Neutrophil (primary cell): ENCODE measurements at regions not wholly inside any gene's neighbourhood (a gene's known extent, or its start where the extent isn't known, plus 50 kb on each side); places are given as distances from the start of the nearest gene placed in this dataset.
"Not testable (repeated sequence)": the region's sequence is repeated elsewhere in the genome, so short reads cannot be mapped to it uniquely, and the experiment has no call there.

ENCODE experiments used
- H3K27ac ChIP-seq: fragments of 200-600 bp; sonication (generic); 2 replicates; pipeline ENCODE4 v1.5.1; 2016; ENCODE audit warnings: mild to moderate bottlenecking, moderate library complexity
- H3K27me3 ChIP-seq: fragments of 200-600 bp; sonication (generic); 2 replicates; pipeline ENCODE4 v1.6.0; 2016; ENCODE audit warnings: mild to moderate bottlenecking
- H3K36me3 ChIP-seq: fragments of 200-600 bp; sonication (generic); 2 replicates; pipeline ENCODE4 v1.5.1; 2017
- H3K4me1 ChIP-seq, 2 experiments: fragments of 200-600 bp in 1 of 2; sonication (generic) in 1 of 2; 1 replicate in 1 of 2; 2 replicates in 1 of 2; pipeline versions ENCODE4 v1.5.1 to v1.6.1; 2013 to 2016; ENCODE audit warnings: low read depth in 1 of 2, low read length in 1 of 2, mild to moderate bottlenecking in 1 of 2, moderate library complexity in 1 of 2; ENCODE audit not compliant: control insufficient read depth in 1 of 2, insufficient read depth in 1 of 2
- H3K4me3 ChIP-seq, 2 experiments: fragments of 200-600 bp in 1 of 2; sonication (generic) in 1 of 2; 1 replicate in 1 of 2; 2 replicates in 1 of 2; pipeline ENCODE4 v1.5.1; 2013 to 2016; ENCODE audit warnings: low read depth in 1 of 2, low read length in 1 of 2, mild to moderate bottlenecking in 1 of 2, moderate library complexity in 1 of 2
- H3K9me3 ChIP-seq: fragments of 200-600 bp; sonication (generic); 2 replicates; pipeline ENCODE4 v1.5.1; 2016
- CTCF ChIP-seq: fragments of 200-600 bp; sonication (generic); IDR thresholded peaks from 2 replicates; pipeline ENCODE4 v1.5.1; 2016; ENCODE audit warnings: antibody characterized with exemption

GRCh38 chr21:27550287-27550686 is 583.4 kb upstream of the ADAMTS5 start:
- H3K9me3 ChIP-seq = no peaks in the 10 kb centered on the region
- no peaks in the 10 kb centered on the region for H3K36me3 ChIP-seq
- no peaks in the 10 kb centered on the region for H3K27me3 ChIP-seq
- H3K4me3 ChIP-seq = no peak overlapping the region
- H3K4me1 ChIP-seq = no peaks in the 10 kb centered on the region
- no peak for TF ChIP-seq CTCF
- no peak overlapping the region for H3K27ac ChIP-seq

GRCh38 chr21:27548486-27548885 is 581.6 kb upstream of the ADAMTS5 start:
- no peak for TF ChIP-seq CTCF
- H3K4me3 ChIP-seq = no peak overlapping the region
- H3K36me3 ChIP-seq = no peaks in the 10 kb centered on the region
- H3K27me3 ChIP-seq = no peaks in the 10 kb centered on the region
- no peak overlapping the region for H3K27ac ChIP-seq
- no peaks in the 10 kb centered on the region for H3K9me3 ChIP-seq
- H3K4me1 ChIP-seq = no peaks in the 10 kb centered on the region

GRCh38 chr21:27545754-27546349 is 579.0 kb upstream of the ADAMTS5 start:
- TF ChIP-seq CTCF = no peak
- no peak overlapping the region for H3K27ac ChIP-seq
- H3K4me3 ChIP-seq = no peak overlapping the region
- H3K36me3 ChIP-seq = no peaks in the 10 kb centered on the region
- no peaks in the 10 kb centered on the region for H3K27me3 ChIP-seq
- no peaks in the 10 kb centered on the region for H3K4me1 ChIP-seq
- no peaks in the 10 kb centered on the region for H3K9me3 ChIP-seq

GRCh38 chr21:27542126-27542525 is 575.2 kb upstream of the ADAMTS5 start:
- not testable (repeated sequence) for H3K27me3 ChIP-seq, H3K9me3 ChIP-seq, H3K4me1 ChIP-seq, H3K4me3 ChIP-seq, H3K36me3 ChIP-seq, H3K27ac ChIP-seq

GRCh38 chr21:27536319-27536718 is 569.4 kb upstream of the ADAMTS5 start:
- Histone ChIP-seq H3K9me3 (no peaks in the 10 kb centered on the region), H3K27ac (no peak overlapping the region), H3K36me3 (no peaks in the 10 kb centered on the region), H3K4me1 (no peaks in the 10 kb centered on the region), H3K4me3 (no peak overlapping the region), H3K27me3 (no peaks in the 10 kb centered on the region)
- no peak for TF ChIP-seq CTCF

GRCh38 chr21:27535188-27535587 is 568.3 kb upstream of the ADAMTS5 start:
- Histone ChIP-seq H3K36me3 (no peaks in the 10 kb centered on the region), H3K27me3 (no peaks in the 10 kb centered on the region)
- TF ChIP-seq CTCF = no peak

More at GRCh38 chr21:27535188-27535587, 568.3 kb upstream of the ADAMTS5 start:
- Histone ChIP-seq H3K4me1 (no peaks in the 10 kb centered on the region), H3K4me3 (no peak overlapping the region), H3K9me3 (no peaks in the 10 kb centered on the region), H3K27ac (no peak overlapping the region)
